ENCODE measurements at regions not wholly inside any gene's neighbourhood (a gene's known extent, or its start where the extent isn't known, plus 50 kb on each side); places are given as distances from the start of the nearest gene placed in this dataset.

DNA sequence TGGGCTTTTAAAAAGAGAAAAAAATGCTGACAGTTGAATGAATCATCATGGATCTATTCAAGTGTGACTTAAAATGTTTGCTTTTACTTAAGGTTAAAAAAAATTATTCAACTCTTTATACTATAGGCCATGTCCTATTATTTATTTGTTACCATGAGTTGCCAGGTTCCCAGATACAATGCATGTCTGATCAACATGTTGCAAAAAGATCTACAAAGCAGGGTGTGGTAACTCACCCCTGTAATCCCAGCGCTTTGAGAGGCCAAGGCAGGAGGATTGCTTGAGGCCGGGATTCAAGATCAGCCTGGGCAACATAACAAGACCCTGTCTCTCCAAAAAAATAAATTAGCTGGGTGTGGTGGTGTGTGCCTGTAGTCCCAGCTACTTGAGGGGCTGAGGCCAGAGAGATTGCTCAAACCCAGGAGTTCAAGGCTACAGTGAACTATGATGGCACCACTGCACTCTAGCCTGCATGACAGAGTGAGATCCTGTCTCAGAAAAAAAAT, 460.8 kb downstream of the BCAT1 start:
- TF ChIP-seq, protein P1, sequence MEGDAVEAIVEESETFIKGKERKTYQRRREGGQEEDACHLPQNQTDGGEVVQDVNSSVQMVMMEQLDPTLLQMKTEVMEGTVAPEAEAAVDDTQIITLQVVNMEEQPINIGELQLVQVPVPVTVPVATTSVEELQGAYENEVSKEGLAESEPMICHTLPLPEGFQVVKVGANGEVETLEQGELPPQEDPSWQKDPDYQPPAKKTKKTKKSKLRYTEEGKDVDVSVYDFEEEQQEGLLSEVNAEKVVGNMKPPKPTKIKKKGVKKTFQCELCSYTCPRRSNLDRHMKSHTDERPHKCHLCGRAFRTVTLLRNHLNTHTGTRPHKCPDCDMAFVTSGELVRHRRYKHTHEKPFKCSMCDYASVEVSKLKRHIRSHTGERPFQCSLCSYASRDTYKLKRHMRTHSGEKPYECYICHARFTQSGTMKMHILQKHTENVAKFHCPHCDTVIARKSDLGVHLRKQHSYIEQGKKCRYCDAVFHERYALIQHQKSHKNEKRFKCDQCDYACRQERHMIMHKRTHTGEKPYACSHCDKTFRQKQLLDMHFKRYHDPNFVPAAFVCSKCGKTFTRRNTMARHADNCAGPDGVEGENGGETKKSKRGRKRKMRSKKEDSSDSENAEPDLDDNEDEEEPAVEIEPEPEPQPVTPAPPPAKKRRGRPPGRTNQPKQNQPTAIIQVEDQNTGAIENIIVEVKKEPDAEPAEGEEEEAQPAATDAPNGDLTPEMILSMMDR (IDR thresholded peaks at IDR 0.05) = no peak
- DNase-seq (ENCODE audit: low spot score) = no peak
- no peak for ATAC-seq (ENCODE audit: low FRiP score)

DNA sequence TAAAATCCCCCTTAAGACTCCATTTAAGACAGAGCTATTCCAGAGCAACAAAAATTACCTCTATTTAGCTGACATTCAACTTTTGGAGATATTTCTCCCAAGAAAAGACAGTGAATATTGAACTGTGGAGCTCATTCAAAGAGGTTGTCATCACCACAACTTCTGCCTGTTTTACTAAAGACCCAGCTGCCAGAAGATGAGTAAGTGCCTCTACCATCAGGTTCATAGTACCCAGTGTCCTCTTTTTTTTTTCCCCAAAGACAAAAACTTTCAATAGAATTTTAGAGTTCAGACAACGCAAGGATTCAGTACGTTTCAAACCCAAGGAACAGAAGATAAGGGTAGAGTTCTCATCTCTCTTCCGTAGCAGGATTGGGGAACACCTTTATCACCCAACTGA, 461.3 kb downstream of the BCAT1 start:
- ATAC-seq (ENCODE audit: low FRiP score) (no peak), DNase-seq (ENCODE audit: low spot score) (no peak)
- TF ChIP-seq, protein P1 (IDR thresholded peaks at IDR 0.05) = no peak

DNA sequence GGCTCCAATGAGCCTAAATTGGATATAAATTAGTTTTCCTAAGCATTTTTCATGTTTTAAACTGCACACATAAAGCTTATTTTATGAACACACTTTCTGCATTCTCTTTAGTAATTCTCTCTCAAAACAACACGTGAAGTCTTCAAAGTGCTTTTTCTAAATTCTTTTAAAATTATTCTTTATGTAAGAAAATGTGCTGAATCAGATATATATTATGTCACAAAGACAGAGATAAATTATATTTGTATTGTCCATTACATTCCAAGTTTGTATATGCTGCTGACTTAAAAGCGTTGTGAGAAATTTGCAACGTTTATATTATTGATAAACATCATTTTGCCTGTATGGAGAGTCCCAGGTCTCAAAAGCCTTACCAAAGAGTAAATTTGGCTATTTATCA, 465.2 kb downstream of the BCAT1 start:
- ATAC-seq (ENCODE audit: low FRiP score) = no peak
- TF ChIP-seq, protein P1 (IDR thresholded peaks at IDR 0.05) = no peak
- no peak for DNase-seq (ENCODE audit: low spot score)

DNA sequence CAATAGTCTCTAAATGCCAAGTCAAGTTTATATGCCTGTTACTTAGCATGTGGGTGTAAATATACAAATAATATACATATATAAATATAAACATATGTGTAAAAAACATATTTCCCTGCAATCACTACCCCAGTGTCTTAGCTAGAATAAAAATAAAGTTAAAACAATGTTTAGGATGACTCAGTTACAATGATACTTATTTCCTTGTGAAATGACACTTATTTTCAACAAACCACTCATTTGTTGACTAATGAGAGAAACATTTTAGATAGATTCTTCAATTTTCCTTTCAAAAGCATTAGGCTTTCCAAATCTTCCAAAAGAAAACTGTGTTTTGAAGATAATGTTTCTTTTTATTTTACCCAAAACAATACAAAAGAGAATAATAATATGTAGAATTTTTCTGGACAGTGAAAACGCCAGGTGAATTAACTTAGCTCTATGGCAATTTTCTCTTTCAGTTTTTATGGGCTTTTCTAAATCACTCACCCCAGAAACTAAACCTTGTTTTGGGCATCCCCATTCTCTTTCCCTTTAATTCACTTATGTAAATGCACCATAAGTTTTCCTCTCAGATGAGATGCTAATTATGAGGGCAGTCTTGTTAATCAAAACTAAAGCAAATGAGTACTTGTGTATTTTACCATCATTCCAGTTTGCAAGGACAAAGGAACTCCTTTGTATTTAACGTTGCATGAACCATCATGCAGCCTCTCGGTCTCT, 465.9 kb downstream of the BCAT1 start:
- no peak for ATAC-seq (ENCODE audit: low FRiP score)
- TF ChIP-seq, protein P1 (IDR thresholded peaks at IDR 0.05) = no peak
- no peak for DNase-seq (ENCODE audit: low spot score)

DNA sequence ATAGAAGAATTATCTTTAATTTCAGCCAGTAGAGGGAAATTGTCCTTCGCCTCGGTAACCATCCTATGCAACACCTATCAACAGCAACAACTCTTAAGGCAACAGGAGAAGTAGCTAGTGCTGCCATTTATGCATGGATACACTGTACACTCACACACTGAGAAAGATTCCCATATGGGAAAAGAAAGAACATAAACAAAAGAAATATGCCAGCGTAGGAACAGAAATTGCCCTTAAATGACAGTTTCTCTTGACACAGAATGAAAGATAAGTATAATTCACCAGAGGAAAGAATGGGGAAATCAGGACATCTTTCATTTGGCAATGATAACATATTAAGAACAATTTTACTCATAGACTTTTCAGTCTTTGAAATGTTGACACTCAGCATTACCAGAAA, 466.9 kb downstream of the BCAT1 start:
- DNase-seq (ENCODE audit: low spot score) (no peak), ATAC-seq (ENCODE audit: low FRiP score) (no peak)
- TF ChIP-seq, protein P1 (IDR thresholded peaks at IDR 0.05) = no peak

DNA sequence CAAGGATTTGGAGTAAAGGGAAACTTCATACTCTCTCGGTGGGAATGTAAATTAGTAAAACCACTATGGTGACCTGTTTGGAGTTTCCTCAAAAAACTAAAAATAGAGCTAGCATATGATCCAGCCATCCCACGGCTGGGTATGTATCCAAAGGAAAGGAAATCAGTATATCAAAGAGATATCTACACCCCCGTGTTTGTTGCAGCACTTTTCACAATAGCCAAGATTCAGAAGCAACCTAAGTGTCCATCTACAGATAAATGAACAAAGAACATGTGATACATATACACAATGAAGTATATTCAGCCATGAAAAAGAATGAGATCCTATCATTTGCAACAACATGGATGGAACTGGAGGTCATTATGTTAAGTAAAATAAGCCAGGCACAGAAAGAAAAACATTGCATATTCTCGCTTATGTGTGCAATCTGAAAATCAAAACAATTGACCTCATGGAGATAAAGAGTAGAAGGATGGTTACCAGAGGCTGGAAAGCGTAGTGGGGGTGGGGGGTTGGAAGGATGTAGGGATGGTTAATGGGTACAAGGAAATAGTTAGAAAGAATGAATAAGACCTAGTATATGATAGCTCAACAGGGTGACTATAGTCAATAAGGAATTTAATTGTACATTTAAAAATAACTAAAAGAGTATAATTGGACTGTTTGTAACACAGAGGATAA, 468.0 kb downstream of the BCAT1 start:
- no peak for ATAC-seq (ENCODE audit: low FRiP score)
- no peak for DNase-seq (ENCODE audit: low spot score)
- TF ChIP-seq, protein P1 (IDR thresholded peaks at IDR 0.05) = no peak

DNA sequence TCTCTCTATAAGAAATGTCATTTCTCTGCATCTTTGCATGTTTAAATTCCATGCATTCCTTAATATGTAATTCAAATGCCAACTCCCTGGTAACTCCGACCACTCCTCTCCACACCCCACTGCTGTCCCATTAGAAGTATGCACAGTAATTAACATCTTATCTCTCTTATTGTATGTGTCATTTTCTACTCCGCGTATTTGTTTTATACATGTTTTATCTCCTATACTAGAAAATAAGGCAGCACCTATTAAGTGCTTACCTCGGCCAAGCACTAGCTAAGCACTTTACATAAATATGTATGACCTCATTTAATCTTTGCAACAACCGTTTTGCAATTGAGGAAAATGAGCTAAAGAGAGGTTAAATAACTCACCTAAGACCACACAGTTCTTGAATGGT, 469.8 kb downstream of the BCAT1 start:
- TF ChIP-seq, protein P1 (IDR thresholded peaks at IDR 0.05) = no peak
- ATAC-seq (ENCODE audit: low FRiP score) (no peak), DNase-seq (ENCODE audit: low spot score) (no peak)

All from omental fat pad (tissue), 3 donors.